ENCODE measurements at regions not wholly inside any gene's neighbourhood (a gene's known extent, or its start where the extent isn't known, plus 50 kb on each side); places are given as distances from the start of the nearest gene placed in this dataset.

GRCh38 chr7:153835712-153836265, 216.4 kb upstream of the DPP6 start:
- no CpG with 5 or more reads among the region's 7 CpGs for WGBS, 2 experiments (ENCODE audit: extremely low coverage in 2 of 2, insufficient read length in 1 of 2)
- no peak overlapping the region for H3K56ac ChIP-seq (ENCODE audit: extremely low read depth, insufficient read depth, low read length)
- no peak overlapping the region for H3K27ac ChIP-seq (ENCODE audit: insufficient read depth, low read length)
- H4K8ac ChIP-seq (ENCODE audit: low read depth in 2 of 2, low read length in 2 of 2) = no peak overlapping the region
- no peak overlapping the region for H2AFZ ChIP-seq (replicated peaks; ENCODE audit: low read length, poor library complexity)
- ATAC-seq (ENCODE audit: low read depth) (no peak), DNase-seq (no peak)
- ChIA-PET POLR2A (ENCODE audit: unreplicated experiment) (no interaction called here), CTCF (no interaction called here)
- H3K79me1 ChIP-seq (ENCODE audit: low read depth in 1 of 2, low read length in 2 of 2) = no peaks in the 10 kb centered on the region
- H3K4me1 ChIP-seq (ENCODE audit: control insufficient read depth, insufficient read depth, low read length) = no peaks in the 10 kb centered on the region
- intact Hi-C loops (cut with micrococcal nuclease) = no loop called here
- no peak overlapping the region for H3K23ac ChIP-seq (ENCODE audit: low read depth, low read length)
- H3K9me3 ChIP-seq (ENCODE audit: control insufficient read depth, insufficient read depth, low read length) = peaks cover 15% of the 10 kb centered on the region
- no peak overlapping the region for H2AK9ac ChIP-seq (replicated peaks; ENCODE audit: low read depth, low read length, poor library complexity)
- no peak overlapping the region for H3K4ac ChIP-seq (ENCODE audit: low read depth, low read length)
- H3K9ac ChIP-seq (ENCODE audit: low read depth, low read length) = no peak overlapping the region
- no peak overlapping the region for H3K14ac ChIP-seq (replicated peaks; ENCODE audit: low read depth, low read length)
- TF ChIP-seq USF2 (IDR thresholded peaks at IDR 0.05; ENCODE audit: low read depth, low read length) (no peak), MAFK (IDR thresholded peaks at IDR 0.05; ENCODE audit: low read depth, low read length) (no peak), POLR2A (IDR thresholded peaks at IDR 0.05; ENCODE audit: low read depth, low read length) (no peak)
- H3K27me3 ChIP-seq (ENCODE audit: control insufficient read depth, insufficient read depth, low read length) = no peaks in the 10 kb centered on the region
- in situ Hi-C loops (cut with MboI; ENCODE audit: low sequenced_read_pairs) = no loop called here
- no peaks in the 10 kb centered on the region for H3K9me1 ChIP-seq (ENCODE audit: insufficient read depth, low read length)
- no TSS peak for BruUV-seq (replicated peaks)
- no peak overlapping the region for H2BK120ac ChIP-seq (ENCODE audit: low read depth, low read length)
- H2AK5ac ChIP-seq (ENCODE audit: low read depth, low read length) = no peak overlapping the region
- H3K36me3 ChIP-seq (ENCODE audit: control insufficient read depth, insufficient read depth, low read length) = no peaks in the 10 kb centered on the region
- no peak overlapping the region for H3K18ac ChIP-seq (ENCODE audit: low read depth, low read length)
- H3K4me3 ChIP-seq (ENCODE audit: insufficient read depth, low read depth, low read length) = no peak overlapping the region
- no peak overlapping the region for H2BK20ac ChIP-seq (ENCODE audit: low read depth, low read length)
- no peak overlapping the region for H2BK5ac ChIP-seq (ENCODE audit: low read depth, low read length, poor library complexity, severe bottlenecking)
- no peak overlapping the region for H4K91ac ChIP-seq (ENCODE audit: insufficient read depth, low read depth, low read length)
- H4K5ac ChIP-seq (ENCODE audit: low read depth, low read length) = no peak overlapping the region
- H4K20me1 ChIP-seq (ENCODE audit: insufficient read depth, low read length) = no peaks in the 10 kb centered on the region
- no peak overlapping the region for H2BK15ac ChIP-seq (ENCODE audit: low read depth, low read length)
- dilution Hi-C loops (cut with HindIII; ENCODE audit: low sequenced_read_pairs, unreplicated experiment) = no loop called here
- H3K4me2 ChIP-seq (ENCODE audit: low read depth, low read length) = no peak overlapping the region
